ENCODE measurements at regions not wholly inside any gene's neighbourhood (a gene's known extent, or its start where the extent isn't known, plus 50 kb on each side); places are given as distances from the start of the nearest gene placed in this dataset.

GRCh38 chr2:209102319-209102718 is 321.5 kb upstream of the MAP2 start:
- TF ChIP-seq CTCF (IDR thresholded peaks at IDR 0.05; ENCODE audit: low read depth, low read length) (no peak), POLR2A (IDR thresholded peaks at IDR 0.05; ENCODE audit: extremely low read depth, insufficient read length) (no peak), MAX (IDR thresholded peaks at IDR 0.05; ENCODE audit: low read depth, low read length) (no peak)

Measured in NB4 (cell line).